Putamen (tissue), 1 donor: ENCODE measurements at regions not wholly inside any gene's neighbourhood (a gene's known extent, or its start where the extent isn't known, plus 50 kb on each side); places are given as distances from the start of the nearest gene placed in this dataset.
"Not testable (repeated sequence)": the region's sequence is repeated elsewhere in the genome, so short reads cannot be mapped to it uniquely, and the experiment has no call there.

Experiments used
- DNase-seq: peaks from one replicate; pipeline ENCODE4 v3.0.0-alpha.2; 2016; ENCODE audit warnings: low spot score

- no peak for DNase-seq
Measured at GRCh38 chr22:22372086-22372485, 127.5 kb downstream of the VPREB1 start.

GRCh38 chr22:22374163-22374562, 129.6 kb downstream of the VPREB1 start:
- DNase-seq = no peak

GRCh38 chr22:22374579-22374978, 130.0 kb downstream of the VPREB1 start:
- DNase-seq = no peak

GRCh38 chr22:22375576-22376351, 131.2 kb downstream of the VPREB1 start:
- no peak for DNase-seq

GRCh38 chr22:22376352-22376706, 131.7 kb downstream of the VPREB1 start:
- no peak for DNase-seq

GRCh38 chr22:22376884-22377283, 131.7 kb downstream of the ZNF280B start:
- DNase-seq = not testable (repeated sequence)

- DNase-seq = no peak
Measured at GRCh38 chr22:22377335-22377734, 131.2 kb downstream of the ZNF280B start.

GRCh38 chr22:22378446-22379415, 129.8 kb downstream of the ZNF280B start:
- no peak for DNase-seq

- DNase-seq = no peak
Measured at GRCh38 chr22:22380098-22381030, 128.2 kb downstream of the ZNF280B start.

- not testable (repeated sequence) for DNase-seq
Measured at GRCh38 chr22:22381292-22381691, 127.2 kb downstream of the ZNF280B start.

- no peak for DNase-seq
Measured at GRCh38 chr22:22384267-22384666, 124.3 kb downstream of the ZNF280B start.

- DNase-seq = no peak
Measured at GRCh38 chr22:22384668-22385244, 123.8 kb downstream of the ZNF280B start.

- DNase-seq = no peak
Measured at GRCh38 chr22:22386602-22387385, 121.7 kb downstream of the ZNF280B start.

GRCh38 chr22:22387386-22387736, 121.2 kb downstream of the ZNF280B start:
- no peak for DNase-seq

- no peak for DNase-seq
Measured at GRCh38 chr22:22388090-22388489, 120.5 kb downstream of the ZNF280B start.

GRCh38 chr22:22388494-22388893, 120.0 kb downstream of the ZNF280B start:
- no peak for DNase-seq

- no peak for DNase-seq
Measured at GRCh38 chr22:22389467-22389866, 119.1 kb downstream of the ZNF280B start.

GRCh38 chr22:22390989-22391388, 117.6 kb downstream of the ZNF280B start:
- DNase-seq = no peak

- DNase-seq = no peak
Measured at GRCh38 chr22:22391543-22391942, 117.0 kb downstream of the ZNF280B start.

- no peak for DNase-seq
Measured at GRCh38 chr22:22392131-22392530, 116.4 kb downstream of the ZNF280B start.

GRCh38 chr22:22394591-22394990, 114.0 kb downstream of the ZNF280B start:
- no peak for DNase-seq
